ENCODE measurements at regions not wholly inside any gene's neighbourhood (a gene's known extent, or its start where the extent isn't known, plus 50 kb on each side); places are given as distances from the start of the nearest gene placed in this dataset.

DNA sequence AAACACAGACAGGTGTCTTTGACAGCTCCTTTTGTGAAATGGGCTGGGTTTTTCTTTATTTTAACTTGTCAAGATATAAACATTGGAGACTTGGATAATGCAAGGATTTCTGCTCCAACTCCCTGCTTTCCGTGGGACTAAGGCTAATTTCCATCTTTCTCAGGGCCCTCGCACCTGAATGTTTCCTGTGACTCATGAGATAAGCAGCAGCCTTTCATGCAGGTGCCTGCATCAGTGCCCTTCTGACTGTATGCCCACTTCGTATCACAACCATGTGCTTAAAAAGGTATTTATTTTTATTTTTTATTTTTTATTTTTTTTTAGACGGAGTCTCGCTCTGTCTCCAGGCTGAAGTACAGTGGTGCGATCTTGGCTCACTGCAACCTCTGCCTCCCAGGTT, 736.1 kb downstream of the DOK5 start:
- intact Hi-C loops (cut with DNase I; ENCODE audit: low total_unique reads): no loop called here
- no peaks in the 10 kb centered on the region for H3K36me3 ChIP-seq
- H3K4me3 ChIP-seq: no peak overlapping the region
- no peak overlapping the region for H3K27ac ChIP-seq
- 73 to 78% (median 75%) methylated on average over 6 of the region's 6 CpGs for WGBS, 5 donors
- no peaks in the 10 kb centered on the region for H3K27me3 ChIP-seq (replicated peaks in 1 of 7)
- DNase-seq: no peak
- no peaks in the 10 kb centered on the region for H3K4me1 ChIP-seq
- no peak for TF ChIP-seq POLR2AphosphoS5 (IDR thresholded peaks at IDR 0.05)
- no peak for TF ChIP-seq POLR2A (IDR thresholded peaks at IDR 0.05)
- TF ChIP-seq, protein P1, sequence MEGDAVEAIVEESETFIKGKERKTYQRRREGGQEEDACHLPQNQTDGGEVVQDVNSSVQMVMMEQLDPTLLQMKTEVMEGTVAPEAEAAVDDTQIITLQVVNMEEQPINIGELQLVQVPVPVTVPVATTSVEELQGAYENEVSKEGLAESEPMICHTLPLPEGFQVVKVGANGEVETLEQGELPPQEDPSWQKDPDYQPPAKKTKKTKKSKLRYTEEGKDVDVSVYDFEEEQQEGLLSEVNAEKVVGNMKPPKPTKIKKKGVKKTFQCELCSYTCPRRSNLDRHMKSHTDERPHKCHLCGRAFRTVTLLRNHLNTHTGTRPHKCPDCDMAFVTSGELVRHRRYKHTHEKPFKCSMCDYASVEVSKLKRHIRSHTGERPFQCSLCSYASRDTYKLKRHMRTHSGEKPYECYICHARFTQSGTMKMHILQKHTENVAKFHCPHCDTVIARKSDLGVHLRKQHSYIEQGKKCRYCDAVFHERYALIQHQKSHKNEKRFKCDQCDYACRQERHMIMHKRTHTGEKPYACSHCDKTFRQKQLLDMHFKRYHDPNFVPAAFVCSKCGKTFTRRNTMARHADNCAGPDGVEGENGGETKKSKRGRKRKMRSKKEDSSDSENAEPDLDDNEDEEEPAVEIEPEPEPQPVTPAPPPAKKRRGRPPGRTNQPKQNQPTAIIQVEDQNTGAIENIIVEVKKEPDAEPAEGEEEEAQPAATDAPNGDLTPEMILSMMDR (IDR thresholded peaks at IDR 0.05 in 8 of 11, conservative IDR thresholded peaks at IDR 0.05 in 3 of 11): no peak
- H3K9me3 ChIP-seq: peaks cover 0 to 38% (median 22%) of the 10 kb centered on the region in 8 donors

DNA sequence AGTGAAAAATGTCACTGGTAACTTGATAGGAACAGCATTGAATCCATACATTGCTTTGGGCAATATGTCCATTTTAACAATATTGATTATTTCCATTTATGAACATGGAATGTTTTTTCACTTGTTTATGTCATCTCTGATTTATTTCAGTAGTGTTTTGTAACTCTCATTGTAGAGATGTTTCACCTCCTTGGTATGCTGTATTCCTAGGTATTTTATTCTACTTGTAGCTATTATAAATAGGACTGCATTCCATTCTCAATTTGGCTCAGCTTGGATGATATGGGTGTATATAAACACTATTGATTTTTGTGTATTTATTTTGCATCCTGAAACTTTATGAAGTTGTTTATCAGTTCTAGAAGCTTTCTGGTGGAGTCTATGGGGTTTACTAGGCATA, 730.3 kb downstream of the DOK5 start:
- DNase-seq: no peak
- no peaks in the 10 kb centered on the region for H3K27me3 ChIP-seq (replicated peaks in 1 of 7)
- no peaks in the 10 kb centered on the region for H3K36me3 ChIP-seq
- H3K27ac ChIP-seq: no peak overlapping the region
- no peaks in the 10 kb centered on the region for H3K4me1 ChIP-seq
- no peak overlapping the region for H3K4me3 ChIP-seq
- intact Hi-C loops (cut with DNase I; ENCODE audit: low total_unique reads): no loop called here
- TF ChIP-seq, protein P1 (IDR thresholded peaks at IDR 0.05 in 8 of 11, conservative IDR thresholded peaks at IDR 0.05 in 3 of 11): no peak
- TF ChIP-seq POLR2AphosphoS5 (IDR thresholded peaks at IDR 0.05): no peak
- TF ChIP-seq POLR2A (IDR thresholded peaks at IDR 0.05): no peak
- peaks cover 0 to 14% (median 5%) of the 10 kb centered on the region in 8 donors for H3K9me3 ChIP-seq

DNA sequence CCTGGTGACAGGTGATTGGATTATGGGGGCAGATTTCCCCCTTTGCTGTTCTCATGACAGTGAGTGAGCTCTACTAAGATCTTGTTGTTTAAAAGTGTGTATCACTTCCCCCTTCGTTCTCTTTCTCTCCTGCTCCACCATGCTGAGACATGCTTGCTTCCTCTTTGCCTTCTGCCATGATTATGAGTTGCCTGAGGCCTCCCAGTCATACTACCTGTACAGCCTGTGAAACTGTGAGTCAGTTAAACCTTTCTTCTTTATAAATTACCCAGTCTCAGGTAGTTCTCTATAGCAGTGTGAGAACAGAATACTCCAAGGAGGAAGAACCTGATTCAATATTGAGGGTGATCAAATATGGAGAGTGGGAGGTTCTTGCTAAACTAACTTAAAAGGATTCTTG, 724.9 kb downstream of the DOK5 start:
- no peak overlapping the region for H3K27ac ChIP-seq
- DNase-seq: no peak
- peaks cover 0 to 22% (median 6%) of the 10 kb centered on the region in 8 donors for H3K9me3 ChIP-seq
- no peak overlapping the region for H3K4me3 ChIP-seq
- no peaks in the 10 kb centered on the region for H3K27me3 ChIP-seq (replicated peaks in 1 of 7)
- WGBS, 5 donors: 50 to 71% (median 63%) methylated on average over 1 of the region's 1 CpG
- intact Hi-C loops (cut with DNase I; ENCODE audit: low total_unique reads): no loop called here
- H3K4me1 ChIP-seq: no peaks in the 10 kb centered on the region
- no peaks in the 10 kb centered on the region for H3K36me3 ChIP-seq
- TF ChIP-seq, protein P1 (IDR thresholded peaks at IDR 0.05 in 8 of 11, conservative IDR thresholded peaks at IDR 0.05 in 3 of 11): no peak
- TF ChIP-seq POLR2AphosphoS5 (IDR thresholded peaks at IDR 0.05) (no peak), POLR2A (IDR thresholded peaks at IDR 0.05) (no peak)

DNA sequence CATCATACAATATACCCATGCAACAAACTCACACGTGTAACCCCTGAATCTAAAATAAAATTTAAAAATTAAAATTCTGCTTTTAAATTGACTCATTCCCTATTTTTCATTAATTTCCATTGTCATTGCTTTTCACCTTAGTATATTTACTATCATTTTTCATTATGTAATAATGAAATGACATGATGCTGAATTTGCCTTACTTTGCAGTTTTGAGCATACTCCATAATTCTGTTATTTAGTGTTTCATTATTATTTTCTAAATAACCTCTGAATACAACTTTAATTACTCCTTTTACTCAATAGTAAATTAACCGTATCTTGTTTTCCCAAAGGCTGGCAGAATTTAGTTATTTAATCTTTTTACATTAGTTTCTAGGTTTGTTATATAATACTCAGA, 719.6 kb downstream of the DOK5 start:
- H3K36me3 ChIP-seq: no peaks in the 10 kb centered on the region
- no peak overlapping the region for H3K4me3 ChIP-seq
- TF ChIP-seq, protein P1 (IDR thresholded peaks at IDR 0.05 in 8 of 11, conservative IDR thresholded peaks at IDR 0.05 in 3 of 11): no peak
- TF ChIP-seq POLR2AphosphoS5 (IDR thresholded peaks at IDR 0.05) (no peak), POLR2A (IDR thresholded peaks at IDR 0.05) (no peak)
- 55 to 92% (median 83%) methylated on average over 2 of the region's 2 CpGs for WGBS, 5 donors
- H3K9me3 ChIP-seq: peaks cover 0 to 20% (median 3%) of the 10 kb centered on the region in 8 donors
- no peak overlapping the region for H3K27ac ChIP-seq
- intact Hi-C loops (cut with DNase I; ENCODE audit: low total_unique reads): no loop called here
- no peak for DNase-seq
- no peaks in the 10 kb centered on the region for H3K4me1 ChIP-seq
- no peaks in the 10 kb centered on the region for H3K27me3 ChIP-seq (replicated peaks in 1 of 7)

Measured in spleen (tissue), 11 donors.